Skin of body (tissue), 1 donor: ENCODE measurements at regions not wholly inside any gene's neighbourhood (a gene's known extent, or its start where the extent isn't known, plus 50 kb on each side); places are given as distances from the start of the nearest gene placed in this dataset.

ENCODE experiments used
- DNase-seq: peaks from one replicate; lab custom pipeline; 2025; lab: John Stamatoyannopoulos, UW

DNA sequence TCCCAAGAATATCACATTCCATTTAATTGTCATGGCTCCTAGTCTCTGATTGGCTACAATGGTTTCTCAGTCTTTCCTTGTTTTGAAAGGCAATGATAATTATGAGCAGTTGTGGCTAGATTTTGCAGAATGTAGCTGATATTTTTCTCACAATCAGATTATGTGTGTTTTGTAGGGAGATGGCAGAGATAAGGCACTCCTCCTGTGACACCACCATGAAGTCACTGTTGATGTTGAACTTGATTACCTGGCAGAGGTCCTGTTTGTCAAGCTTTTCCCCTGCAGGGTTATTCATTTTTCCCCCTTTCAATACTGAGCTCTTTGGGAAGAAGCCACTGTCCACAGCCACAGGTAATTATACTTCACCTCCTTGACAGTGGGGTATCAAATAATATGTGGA is 602.9 kb upstream of the PFKP start:
- no peak for DNase-seq

DNA sequence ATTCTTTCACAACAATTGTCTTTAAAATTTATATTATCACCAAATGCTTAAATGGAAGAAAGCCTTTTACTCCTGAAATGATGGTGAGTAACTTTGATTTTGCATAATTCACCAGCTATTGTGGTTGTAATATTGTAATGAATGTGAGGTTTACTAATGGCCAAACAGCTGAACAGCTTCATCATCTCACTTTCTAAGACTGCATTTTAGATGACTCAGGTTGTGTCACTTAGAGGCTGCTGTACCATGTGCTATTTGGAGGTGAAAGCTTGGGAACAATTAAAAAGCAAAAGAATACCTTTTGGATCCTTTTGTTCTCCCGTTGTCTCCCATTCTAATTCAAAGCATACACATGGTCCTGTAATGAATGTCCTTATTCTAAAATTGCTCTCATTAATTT is 604.0 kb upstream of the PFKP start:
- DNase-seq = no peak

DNA sequence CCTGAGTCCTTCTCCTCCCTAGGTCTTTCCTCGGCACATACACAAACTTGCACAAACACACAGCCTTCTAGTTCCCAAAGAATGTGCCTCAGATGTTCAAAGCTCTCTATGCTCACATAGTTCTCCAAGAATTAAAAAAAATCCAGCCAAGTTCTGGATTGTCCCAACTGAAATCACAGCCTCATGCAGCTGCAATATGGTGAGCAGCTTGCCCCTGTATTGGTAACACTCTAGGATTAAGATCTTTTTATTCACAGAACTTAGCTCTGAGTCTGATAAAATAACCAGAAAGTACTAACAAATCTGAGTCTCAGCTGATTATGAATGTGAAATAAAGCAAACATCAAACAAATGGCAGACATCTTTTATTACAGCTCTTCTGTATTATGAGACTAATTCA is 604.8 kb upstream of the PFKP start:
- DNase-seq = no peak

DNA sequence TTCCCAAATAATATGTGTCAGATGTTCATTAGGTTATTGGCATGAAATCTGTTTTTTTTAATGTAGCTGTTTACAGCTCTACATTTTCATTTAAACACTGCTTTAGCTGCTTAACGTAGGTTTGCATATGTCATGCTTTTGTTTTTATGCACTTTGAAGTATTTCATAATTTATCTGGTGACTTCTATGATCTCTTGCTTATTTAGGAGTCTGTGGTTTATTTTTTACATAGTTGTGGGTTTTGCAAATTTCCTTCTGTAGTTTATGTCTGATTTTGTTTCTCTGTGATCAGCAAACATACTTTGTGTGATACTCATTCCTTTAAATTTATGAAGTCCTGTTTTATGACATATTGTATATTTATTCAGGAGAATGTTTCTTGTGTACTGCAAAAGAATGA is 606.5 kb upstream of the PFKP start:
- no peak for DNase-seq

DNA sequence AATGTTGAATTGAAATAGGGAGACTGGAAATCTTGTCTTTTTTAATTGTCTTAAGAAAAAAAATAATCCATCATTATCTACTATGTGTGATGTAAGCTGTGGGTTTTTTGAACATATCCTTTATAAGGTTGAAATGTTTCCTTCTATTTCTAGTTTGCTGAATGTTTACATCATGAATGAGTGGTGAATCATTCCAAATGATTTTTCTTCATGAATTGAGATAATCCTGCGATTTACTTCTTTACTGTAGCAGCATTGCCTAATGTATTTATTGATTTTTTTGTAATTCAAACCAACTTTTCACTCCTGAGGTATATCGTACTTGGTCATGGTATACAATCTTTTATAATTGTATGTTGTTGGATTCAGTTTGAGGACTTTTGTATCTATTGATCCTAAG is 607.6 kb upstream of the PFKP start:
- DNase-seq = no peak

DNA sequence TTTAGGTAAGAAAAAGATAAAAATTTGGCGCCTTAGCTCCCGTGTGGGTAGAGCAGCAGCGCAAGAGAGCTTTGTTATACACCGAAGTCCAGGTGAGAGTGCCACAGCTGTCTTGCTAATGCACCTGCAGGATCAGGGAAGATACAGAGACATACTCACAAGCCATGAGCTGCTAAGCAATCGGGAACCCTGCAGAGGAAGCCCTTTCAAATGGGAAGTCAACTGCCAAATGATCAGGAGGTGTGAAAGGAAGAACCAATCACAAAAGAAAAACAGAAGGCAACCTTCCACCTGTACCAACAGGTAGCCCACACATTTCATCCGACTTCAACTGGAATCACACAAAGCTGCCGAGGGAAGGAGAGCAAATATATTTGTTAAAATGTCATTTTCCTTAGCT is 610.5 kb upstream of the PFKP start:
- no peak for DNase-seq

DNA sequence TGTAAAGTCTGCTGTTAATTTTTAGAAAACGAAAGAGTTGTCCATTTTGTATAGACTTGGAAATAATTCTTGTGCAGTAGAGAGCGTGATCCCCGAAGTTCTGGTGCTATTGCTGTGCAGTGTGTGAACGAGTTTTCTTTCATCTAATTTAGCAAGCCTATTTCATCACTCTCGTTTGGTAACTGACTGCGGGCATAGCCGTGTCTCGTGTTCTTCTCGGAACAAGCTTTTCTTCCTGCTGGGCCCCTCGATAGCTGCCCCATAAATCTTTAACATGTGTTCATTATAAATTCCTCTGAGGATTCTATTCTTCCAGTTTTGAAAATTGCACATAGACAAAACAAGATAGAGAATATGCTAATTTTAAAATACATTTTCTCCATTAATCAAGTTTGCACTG is 622.0 kb upstream of the PFKP start:
- no peak for DNase-seq

DNA sequence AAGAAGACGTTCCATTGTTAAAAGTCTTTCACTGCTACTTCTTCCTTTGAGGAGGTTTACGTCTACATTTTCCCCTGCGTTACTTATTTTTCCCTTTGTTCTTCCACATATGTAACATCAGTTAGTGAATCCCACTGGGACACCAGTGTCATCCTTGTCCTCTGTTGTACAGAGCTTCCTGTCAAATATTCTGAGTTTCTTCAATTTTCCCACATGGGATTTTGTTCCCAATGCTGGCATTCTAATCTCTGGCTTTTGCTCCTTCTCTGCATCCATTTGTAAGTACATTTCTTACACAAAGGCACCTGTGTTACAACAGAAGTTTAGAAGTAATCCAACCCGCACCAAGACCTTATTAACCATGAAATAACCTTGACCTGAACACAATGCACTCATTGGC is 627.4 kb upstream of the PFKP start:
- DNase-seq = no peak

DNA sequence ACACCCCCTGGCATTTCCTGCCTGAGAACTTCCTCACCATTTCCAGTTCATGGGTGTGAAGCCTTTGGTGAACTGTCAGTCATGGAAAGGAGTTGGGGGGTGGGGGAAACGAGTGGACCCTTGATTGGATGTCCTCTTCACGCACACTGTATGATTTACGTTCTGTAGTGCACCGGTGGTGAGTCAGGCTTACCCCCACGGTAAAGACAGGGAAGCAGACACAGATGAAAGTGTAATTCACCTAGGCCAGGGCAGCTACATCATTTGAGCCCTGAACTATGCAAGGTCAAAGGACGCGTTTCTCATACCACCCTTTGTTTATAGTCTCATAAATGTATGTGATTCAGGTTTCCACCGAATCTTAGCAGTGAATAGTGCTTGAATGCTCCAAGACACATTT is 628.3 kb upstream of the PFKP start:
- DNase-seq = no peak

DNA sequence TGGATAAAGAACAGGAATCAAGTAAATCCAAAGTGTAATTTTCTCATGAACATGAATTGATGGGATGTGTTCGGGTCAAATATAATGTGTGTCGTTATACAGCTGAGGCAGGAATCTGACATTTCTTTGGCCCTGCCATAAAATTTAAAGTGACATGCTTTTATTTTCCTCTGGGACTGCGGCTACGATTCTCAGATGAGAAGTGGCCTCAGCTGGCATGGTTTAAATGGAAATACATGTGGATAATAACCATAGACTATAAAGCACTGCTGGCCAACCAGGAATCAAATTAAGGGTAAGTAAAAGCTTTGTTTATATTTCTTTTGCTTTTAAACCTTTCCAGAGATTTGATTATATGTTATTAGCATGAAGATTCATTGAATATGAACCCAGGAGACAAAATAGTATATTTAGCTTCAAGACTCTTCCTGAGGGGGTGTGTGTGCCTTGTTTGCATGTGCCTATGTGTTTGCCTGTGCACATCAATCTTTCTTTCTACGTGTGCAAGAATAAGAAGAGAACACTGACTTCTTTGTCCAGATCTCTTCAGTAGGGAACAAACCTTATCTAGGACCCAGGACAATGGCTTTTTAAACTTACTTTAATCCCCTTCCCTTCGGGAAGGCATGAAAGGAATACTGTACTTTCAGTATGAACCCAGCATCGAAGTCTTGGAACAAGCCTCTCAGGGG is 629.0 kb upstream of the PFKP start:
- DNase-seq = no peak

DNA sequence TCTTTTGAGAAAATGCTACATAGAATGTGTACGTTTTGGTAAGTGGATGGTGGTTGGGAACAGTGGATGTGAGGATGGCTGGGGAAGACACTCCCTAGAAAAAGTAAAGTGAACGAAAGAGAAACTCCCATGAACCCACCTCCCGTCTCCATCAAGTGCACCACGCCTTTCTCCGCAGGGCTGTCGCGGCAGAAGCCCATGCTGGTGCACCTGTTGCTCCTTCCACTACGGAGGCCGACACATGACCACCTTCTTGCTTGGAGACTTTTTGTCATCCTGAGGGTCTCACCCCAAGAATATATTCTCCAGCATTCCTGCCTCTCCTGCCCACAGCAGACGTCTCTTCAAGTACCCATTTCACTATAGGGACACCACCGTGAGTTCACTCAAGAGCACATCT is 630.4 kb upstream of the PFKP start:
- no peak for DNase-seq

DNA sequence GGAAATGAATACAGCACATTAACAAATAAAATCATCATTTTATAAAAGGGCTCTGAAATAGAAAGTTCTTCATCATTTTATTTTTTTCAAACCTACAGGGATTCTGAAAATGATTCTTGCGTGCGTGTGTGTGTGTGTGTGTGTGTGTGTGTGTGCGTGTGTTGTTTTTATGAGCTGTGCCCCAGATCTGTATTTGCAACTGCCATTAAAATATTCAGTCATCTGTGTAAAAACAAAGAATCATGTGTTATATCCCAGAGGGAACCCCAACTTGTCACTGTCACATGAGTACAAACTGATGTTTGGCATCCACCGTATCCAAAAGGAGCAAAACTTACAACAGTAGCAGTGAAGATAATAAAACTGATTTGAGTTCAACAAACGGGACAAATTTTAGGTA is 635.4 kb upstream of the PFKP start:
- DNase-seq = no peak

DNA sequence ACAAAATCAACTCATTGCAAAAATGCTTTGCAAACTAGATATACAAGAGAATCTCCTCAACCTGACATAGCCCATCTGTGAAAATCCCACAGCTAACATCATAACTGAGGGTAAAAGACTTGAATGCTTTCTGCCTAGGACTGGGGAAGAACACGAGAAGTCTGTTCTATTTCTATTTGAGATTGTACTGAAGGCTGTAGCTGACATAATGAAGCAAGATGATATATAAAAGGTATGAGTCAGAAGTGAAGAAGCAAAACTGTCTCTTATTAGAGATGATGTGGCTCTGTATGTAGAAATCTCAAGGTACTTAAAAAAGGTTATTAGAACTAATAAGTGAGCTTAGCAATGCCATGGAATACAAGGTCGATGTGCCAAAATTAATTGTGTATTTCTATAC is 639.9 kb upstream of the PFKP start:
- DNase-seq = no peak

DNA sequence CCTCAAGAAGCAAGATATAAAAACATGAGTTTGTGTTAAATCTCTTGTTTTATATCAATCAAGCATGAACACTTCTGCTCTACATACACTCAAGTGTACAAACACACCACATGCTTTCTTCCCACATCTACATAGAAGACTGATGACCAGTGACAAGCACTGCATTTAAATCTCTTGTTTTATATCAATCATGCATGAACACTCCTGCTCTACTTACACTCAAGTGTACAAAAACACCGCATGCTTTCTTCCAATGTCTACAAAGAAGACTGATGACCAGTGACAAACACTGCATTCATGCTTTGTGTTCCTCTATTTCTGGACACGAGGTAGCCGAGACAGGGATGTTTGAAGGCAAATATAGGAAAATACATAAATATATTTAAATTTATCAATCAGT is 642.0 kb upstream of the PFKP start:
- DNase-seq = no peak

DNA sequence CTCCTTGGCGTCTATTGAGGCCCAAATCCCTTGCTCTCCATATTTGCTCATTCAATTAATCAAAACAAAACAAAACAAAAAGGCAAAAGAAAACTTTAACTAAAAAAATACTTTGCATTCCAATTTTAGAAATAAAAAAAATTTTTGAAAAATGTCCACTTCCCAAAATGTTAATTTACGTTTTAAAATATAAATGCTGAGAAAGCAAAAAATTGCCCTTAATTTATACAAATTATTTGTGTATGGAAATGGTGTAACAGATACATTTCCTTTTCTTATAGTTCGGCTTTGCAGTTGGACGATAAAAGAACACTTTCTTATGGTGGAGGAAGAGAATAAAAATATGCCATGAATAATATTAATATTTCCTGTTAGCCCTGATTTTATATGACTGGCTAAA is 652.8 kb upstream of the PFKP start:
- no peak for DNase-seq

DNA sequence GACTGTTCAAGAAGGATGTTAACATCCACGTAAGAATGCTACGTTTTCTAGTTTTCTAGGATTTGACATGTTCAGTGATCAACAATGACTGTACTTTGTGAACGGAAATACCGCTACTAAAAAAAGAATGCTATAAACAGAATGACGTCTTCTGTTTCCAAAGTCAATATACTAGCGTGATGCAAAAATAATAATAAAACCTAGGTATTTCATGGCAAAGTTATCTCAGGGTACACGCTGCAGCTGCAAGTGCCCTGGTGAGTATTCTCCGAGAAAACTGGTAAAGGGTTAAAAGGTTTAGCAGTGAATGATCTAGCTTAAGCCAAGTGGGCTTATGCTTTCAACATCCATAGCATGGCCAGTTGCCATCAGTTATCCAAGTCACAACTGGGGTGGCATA is 653.3 kb upstream of the PFKP start:
- no peak for DNase-seq

DNA sequence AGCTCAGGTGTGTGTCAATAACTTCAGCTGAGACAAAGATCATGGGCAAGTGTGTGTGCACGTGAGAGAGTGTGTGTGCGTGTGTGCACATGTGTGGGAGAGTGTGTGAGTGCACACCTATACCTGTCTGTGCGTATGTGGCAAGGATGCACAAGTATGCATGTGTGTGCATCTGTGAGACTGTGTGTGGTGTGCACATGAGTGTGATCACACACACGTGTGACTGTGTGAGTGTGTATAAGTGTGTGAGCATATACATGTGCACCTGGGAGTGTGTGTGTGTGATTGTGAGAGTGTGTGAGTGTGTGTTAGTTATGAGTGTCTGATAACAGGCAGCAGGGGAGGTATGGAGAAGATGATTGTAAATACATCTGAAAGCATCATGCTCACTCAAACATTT is 657.3 kb upstream of the PFKP start:
- no peak for DNase-seq

DNA sequence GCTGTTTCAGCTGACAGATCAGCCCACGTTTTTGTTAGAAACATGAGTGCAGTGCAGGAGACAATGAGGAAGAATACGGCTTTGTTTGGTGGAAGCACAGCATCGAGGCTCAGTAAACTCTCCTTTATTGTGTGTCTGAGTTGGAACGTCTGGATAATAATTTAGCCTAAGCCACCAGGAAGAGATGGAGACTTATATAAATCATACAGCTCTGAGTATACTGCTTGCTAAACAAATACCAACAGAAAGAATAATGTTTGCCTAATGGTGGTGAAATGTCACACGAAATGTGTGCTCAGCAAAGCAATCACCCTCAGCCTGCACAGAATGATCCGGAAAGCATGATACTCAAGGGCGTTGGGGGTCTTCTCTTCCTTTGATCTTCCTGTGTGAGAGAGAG is 664.1 kb upstream of the ADARB2 start:
- no peak for DNase-seq

DNA sequence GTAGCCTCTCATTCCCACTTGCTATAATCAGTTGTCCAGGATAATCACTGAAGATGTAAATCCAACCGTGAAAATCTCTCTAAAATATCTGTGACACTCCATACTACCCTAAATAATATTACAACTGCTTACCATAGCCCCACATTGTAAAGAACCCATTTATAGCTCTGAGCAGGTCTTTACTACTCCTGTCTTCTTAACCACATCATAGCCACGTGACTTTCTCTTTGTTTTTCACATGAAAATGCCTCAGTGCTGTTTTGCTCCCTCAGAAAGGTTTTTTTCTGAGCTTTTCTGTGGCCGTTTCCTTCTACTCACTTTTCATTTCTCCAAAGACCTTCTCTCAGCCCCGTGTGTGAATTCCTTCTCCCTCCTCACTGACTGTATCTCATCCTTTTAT is 662.2 kb upstream of the ADARB2 start:
- no peak for DNase-seq

DNA sequence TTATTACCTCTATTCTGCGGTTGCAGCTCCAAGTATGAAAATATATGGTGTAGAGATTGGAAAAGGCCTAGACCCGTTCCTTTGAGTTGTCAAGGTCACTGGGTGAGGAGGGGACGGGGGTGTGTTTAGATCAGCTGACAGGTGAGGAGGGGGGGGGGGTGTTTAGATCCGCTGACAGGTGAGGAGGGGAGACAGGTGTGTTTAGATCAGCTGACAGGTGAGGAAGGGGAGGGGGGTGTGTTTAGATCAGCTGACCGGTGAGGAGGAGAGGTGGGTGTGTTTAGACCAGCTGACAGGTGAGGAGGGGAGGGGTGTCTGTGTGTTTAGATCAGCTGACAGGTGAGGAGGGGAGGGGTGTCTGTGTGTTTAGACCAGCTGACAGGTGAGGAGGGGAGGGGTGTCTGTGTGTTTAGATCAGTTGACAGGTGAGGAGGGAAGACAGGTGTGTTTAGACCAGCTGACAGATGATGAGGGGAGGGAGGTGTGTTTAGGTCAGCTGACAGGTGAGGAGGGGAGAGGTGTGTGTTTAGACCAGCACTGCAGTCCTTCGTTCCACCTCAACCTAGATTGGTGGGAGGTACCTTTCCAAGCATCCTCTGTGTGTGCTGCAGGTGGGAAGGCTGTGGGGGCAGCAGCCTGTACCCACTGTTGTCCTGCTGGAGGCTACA is 655.0 kb upstream of the ADARB2 start:
- no peak for DNase-seq

DNA sequence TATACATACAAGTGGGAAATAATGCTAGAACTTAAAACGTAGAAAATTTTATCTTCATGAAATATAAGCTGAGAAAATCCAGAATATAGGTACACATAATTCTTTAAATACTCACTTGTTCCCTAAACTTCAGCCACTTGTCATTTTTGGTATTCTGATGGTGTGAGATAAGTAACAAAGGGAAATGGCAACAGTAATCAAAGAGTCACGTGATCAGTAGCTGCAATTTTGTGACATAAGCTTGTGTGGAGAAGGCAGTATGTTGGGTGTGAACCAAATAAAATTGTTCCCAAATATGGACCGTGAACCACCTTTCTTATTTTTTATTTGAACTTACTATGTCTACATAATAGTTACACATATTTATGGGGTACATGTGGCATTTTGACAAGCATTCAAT is 650.3 kb upstream of the ADARB2 start:
- DNase-seq = no peak

DNA sequence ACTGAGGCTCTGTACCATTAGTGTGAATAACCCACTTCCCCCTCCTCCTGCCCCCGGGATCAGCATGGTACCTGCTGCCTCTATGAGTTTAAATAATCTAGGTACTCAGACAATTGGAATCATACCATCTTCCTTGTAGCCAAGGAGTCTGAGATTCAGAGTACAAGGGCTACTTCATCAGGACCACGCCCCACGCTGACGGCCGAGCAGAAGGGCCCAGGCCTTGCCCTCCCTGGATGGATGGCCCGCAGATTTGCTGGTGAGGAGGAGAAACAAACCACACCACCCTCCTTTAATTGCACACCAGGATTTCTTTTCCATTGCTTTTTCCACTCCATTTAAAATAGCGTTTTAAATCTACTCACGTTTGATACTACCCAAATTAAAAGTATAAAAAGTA is 649.9 kb upstream of the ADARB2 start:
- no peak for DNase-seq

DNA sequence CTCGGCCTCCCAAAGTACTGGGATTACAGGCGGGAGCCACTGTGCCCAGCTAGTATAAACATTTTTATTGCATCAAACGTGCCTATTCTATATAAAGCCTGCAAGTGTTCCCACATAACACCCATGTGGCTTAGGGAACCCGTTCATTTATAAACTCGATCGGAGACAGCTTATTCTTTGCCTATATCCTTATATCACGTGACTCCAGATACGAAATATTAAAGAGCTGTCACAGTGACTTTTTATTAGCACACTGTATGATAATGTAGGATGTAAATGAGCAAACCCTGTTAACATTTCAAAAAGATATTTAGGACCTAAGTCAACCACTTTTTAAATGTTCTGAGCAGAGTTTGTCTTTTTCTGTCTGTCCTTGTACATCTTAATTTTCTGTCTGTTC is 642.9 kb upstream of the ADARB2 start:
- DNase-seq = no peak

DNA sequence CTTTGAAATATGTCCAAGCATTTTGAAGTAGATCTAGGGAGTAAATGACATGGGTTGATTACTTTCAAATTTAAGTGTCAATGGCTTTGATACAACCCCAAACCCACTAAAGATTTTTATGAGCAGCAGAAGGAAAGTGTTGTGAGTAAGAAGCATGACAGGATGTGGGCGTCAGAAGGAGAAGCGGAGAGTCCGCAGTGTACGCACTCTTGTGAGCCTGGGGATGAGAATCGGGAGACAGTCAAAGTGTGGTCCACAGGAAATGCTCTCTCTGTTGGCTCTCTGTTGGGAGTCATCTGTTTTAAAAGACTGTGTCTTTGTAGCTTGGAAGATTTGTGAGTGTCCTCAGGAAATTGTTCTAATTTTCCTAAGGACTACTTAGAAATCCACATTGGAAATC is 629.8 kb upstream of the ADARB2 start:
- DNase-seq = no peak
